Stromal cell of bone marrow (primary cell): ENCODE measurements at regions not wholly inside any gene's neighbourhood (a gene's known extent, or its start where the extent isn't known, plus 50 kb on each side); places are given as distances from the start of the nearest gene placed in this dataset.
"Not testable (repeated sequence)": the region's sequence is repeated elsewhere in the genome, so short reads cannot be mapped to it uniquely, and the experiment has no call there.

Experiments used
- DNase-seq: peaks from one replicate; pipeline ENCODE4 v3.0.0-alpha.2; 2012; ENCODE audit warnings: low read depth

DNA sequence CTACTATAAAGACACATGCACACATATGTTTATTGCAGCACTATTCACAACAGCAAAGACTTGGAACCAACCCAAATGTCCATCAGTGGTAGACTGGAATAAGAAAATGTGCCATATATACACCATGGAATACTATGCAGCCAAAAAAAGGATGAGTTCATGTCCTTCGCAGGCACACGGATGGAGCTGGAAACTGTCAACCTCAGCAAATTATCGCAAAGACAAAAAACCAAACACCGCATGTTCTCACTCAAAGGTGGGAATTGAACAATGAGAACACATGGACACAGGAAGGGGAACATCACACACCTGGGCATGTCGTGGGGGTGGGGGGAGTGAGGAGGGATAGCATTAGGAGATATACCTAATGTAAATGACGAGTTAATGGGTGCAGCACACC, 460.1 kb upstream of the NRSN1 start:
- not testable (repeated sequence) for DNase-seq

DNA sequence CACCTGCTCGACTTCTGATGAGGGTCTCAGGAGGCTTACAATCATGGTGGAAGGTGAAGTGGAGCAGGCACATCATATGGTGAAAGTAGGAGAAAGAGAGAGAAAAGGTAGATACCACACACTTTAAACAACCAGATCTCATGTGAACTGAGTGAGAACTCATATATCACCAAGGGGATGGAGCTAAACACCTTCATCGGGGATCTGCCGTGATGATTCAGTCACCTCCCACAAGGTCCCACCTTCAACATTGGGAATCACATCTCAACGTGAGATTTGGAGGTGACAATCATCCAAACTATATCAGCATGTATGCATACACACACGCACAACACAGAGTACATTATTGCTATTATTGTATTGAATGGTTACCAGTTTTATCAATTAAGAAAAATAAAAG, 453.3 kb upstream of the NRSN1 start:
- DNase-seq = no peak

DNA sequence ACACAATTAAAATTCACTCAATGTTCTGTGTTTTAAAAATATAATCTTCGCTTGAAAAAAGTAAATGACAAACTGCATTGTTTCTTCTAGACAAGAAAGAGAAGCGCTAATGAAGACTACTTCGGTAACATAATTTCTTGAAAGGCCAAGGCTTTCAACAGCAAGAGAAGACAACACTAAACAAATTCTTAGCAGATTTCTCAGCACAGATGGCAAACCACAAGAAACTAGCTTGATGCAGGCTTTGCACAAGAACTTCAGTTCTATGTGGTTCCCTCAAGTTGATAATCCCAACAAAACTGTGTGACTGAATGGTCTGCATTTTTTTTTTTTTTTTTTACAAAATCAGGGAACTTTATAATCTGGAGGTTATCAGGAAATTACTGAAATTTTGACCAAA, 447.4 kb upstream of the NRSN1 start:
- DNase-seq = no peak

DNA sequence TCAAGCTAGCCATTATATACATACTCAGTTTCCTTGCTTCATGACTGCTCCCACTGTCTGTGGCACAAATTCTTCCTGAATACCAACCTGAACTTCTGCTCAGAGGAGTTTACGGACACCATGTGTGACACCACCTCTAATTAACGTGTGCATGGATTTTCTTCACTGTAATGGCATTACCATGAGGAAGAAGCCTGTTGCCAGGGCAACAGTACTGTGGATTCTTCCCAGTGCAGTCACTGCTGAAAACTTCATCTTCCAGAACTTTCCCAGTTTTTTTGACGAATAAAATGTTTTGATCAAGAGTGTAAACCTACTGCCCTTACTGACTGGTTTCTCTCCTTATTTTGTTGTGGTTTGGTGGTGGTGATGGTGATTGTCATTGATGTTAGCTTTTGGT, 444.3 kb upstream of the NRSN1 start:
- DNase-seq = no peak

DNA sequence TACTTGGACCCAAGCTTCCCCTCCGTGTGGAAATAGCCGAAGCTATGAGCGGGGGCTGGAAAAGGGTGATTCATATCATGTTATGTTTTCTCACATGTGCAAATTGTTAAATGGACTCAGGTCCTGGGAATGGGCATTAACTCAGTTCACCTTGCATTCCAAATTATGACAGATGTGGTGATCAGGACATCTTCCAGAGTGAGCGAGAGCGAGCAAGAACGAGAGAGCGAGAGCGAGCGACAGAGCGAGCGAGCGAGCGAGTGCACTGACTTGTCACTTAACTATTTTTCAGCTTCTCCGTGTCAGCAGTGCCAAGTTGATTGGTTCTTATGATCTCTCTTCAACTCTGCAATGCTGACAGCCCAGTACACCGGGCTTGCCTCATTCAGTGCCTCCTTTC, 437.4 kb upstream of the NRSN1 start:
- no peak for DNase-seq

DNA sequence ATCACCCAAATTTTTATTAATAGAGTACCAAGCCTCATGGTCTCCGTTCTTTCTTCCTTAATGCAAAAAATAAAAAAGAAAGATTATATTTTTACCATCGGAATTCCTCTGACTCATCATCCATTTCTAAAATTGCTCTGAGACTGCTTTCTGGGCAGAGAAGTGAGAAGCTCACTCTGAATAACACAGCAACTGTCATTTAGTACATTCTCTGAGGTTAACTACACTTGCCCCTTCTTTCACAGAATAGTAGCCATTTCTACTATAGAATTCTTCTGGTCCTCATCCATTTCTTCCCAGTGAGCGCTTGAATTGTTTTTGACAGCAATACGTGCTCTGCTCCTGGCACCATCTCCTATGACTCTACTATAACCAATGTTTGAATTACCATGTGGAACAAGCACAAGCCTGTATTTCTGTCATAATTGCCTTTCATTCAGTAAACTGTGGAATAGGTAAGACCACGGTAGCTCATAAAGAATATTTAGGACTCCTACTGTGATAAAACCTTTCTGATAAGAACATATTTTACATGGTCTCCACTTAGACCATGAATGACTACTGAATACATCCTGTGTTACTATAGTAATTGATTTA, 435.5 kb upstream of the NRSN1 start:
- DNase-seq = no peak

DNA sequence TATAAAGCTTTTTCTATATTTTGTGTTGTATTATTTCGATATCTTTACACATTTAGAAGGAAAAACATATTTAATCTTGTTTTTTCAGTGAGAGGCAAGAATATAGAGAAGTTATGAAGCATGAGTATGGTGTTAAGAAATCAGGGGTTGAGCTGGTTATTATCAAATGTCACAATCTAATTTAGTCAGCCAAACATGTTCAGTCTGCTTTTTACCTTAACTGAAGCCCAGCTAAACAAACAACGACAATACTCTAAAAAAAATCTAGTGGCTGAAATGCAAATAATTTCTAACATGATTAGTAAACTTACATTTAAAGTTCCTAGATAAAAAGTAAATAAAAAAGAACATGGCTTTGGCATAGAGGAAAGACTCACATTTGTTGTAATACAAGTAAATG, 433.8 kb upstream of the NRSN1 start:
- no peak for DNase-seq

DNA sequence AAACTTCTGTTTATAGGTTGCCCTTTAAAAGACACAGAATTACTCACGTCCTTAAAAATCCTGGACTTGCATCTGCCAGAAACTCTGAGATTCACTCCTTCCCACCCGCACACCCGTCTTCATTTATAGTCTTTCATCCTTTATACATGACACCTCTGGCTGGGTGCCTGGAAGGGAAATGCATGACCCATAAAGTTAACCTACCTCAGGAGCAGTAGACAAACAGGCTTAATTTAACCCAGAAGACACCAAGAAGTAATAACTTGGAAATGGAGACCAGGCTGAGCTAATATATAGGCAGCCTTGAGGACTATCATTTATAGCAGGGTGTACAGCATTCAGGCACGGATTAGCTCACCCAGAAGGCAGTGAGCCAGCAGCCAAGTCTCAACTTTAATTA, 429.0 kb upstream of the NRSN1 start:
- DNase-seq = no peak

DNA sequence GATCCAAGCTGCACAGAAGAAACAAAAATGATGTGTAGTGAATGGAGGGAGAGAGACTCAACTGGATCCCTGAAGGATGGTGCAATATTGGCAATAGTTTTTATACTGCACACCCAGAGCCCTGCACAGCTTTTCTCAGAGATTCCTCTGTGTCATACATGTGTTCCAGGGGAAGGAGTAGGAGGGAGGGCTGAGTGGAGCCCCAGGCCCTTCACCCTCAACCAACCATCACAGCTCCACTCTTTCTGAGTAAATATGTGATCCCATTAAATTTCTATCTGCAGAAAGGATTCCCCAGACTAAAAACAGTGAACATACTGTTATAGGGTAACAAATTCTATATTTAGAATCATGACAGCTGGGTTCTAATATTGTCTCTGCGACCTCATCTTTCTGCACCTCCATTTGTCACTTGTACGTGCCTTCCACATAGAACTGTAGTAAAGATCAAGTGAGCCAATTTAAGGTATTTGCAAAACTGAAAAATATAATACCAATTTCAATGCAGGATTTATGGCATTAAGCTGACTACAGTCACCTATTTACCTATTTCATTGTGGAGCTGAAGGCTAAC, 421.4 kb upstream of the NRSN1 start:
- no peak for DNase-seq

DNA sequence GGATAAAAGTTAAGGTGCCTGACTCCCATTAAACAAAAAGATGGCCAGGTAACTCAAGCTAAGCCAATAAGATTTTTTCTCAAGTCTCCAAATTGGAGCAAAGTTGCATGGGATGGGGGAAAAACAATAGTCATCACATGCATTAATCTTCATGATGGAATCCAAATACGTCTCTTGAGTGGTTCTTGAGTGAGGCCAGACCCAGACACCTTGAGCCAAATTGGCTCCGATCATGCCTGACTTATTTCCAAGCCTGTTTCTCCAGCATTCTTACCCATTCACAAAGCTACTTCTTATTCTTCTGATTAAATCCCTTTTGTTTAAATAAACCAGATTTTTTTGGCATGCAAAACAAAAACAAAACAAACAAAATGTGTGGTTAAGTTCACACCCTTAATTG, 420.3 kb upstream of the NRSN1 start:
- DNase-seq = no peak

DNA sequence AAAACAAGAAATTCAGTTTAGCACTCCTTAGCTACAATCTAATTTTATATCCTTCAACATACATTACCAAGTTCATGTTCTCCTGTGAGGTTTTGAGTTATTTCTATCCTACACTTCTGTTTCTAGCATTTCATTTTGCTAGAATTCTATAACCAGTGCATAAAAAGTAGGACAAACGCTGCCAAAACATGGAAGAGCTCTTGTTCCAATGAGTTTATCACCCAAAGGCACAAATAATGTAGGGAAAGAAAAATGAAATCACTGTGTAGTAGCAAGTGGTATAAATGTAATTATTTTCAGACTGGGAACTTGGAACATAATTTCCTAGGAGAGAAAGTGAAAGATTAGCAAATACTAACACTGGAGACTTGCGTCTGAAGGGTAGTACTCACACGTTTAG, 413.3 kb upstream of the NRSN1 start:
- no peak for DNase-seq

DNA sequence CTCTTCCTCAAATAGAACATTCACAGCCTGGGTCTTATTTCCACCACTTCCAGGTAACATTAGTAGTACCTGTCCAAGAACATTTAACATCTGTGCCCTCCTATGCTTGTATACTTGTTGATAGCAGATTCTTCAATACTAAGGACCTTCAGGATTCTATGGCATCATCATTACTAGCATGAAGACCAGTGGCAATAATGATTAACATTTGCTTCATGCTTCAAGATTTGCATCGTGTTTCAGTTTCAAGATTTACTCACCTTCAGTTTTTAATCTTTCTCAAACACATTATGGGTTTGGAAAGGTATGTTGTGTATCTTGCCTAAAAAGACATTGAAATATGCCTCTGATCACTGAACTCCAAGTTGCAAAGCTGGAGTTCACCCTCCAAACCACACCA, 412.8 kb upstream of the NRSN1 start:
- DNase-seq = no peak

DNA sequence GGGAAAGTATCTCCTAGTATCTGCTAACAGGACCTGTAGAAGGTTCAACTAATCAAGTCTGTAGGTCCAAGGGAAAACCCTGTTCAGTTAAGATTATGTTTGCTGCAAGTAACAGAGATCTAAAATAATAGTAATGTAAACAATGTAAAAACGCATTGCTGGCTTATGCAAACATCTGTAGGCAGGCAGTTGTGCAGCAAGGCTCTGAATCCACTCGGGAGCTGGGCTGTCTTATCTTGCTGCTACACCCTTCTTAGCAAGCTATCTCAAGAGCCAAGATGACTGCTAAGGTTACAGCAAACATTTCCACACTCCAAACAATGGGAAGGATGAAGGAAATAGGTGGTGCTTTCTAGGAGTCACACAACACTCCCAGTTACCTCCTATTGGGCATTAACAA, 397.3 kb upstream of the NRSN1 start:
- no peak for DNase-seq

DNA sequence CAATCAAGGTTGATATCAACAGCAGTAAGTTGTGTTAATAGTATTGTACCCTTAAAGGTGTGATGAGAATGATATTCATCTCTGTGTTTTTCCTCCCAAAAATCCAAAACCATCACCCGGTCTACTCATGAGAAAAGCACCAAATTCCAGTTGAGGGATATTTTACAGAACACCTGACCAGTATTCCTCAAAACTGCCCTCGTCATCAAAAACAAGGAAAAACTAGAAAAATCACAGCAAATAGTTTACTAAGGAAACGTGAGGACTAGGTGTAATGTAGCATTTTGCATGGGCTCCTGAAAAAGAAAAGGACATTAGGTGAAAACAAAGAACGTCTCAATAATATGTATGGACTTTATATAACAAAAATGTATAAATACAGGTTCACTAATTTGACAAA, 394.4 kb upstream of the NRSN1 start:
- DNase-seq = no peak

DNA sequence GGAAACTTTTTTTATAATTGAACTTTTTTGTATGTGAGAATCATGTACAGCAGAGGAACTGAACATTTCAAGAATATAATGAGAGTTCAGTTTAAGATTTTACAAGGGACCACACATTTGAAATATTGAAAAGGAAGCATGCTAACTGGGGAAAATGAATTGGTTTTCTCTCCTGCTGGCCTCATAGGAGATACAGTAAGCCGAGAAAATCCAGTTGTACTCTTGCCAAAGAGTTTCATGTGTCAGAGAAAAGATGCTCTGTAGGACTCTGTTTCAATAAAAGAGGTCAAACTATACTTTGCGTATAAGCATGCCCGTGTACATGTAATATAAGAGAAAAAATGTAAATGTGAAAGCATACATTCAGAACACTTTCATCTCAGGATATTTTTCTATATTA, 393.5 kb upstream of the NRSN1 start:
- no peak for DNase-seq

DNA sequence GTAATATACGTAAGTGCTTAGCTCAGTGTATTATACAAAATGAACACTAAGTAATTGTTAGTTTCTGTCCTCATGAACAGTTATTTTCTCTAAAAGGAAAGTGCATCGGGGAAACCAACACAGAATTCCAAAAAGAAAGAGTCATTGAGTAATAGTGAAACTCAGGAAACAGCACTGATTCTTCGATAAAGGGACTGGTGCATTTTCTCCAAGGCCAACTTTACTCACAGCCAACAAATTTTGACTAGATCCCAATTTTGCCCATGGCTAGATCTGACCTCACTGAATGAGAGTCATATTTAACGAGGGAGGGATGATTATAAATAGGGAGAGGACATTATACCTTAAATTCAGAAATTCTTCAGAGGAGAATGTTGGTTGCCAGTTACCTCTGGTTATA, 390.9 kb upstream of the NRSN1 start:
- no peak for DNase-seq

DNA sequence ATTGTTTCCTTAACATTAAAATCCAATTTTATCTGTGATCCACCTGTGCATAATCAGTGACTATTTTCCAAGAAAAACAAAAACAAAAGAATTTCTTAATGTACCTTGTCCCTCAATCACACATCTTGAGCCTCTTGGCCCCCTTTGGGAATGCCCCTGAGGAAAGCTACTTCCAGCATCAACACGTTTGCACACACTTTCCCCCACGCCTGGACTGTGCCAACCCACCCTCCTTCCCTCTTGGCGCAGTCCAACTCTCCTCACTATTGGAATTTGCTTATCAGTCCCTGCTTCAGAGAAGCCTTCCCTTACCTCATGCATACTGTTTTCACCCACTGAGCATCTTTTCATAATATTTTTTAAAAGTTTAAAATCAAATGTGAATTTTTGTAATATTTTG, 389.4 kb upstream of the NRSN1 start:
- no peak for DNase-seq

DNA sequence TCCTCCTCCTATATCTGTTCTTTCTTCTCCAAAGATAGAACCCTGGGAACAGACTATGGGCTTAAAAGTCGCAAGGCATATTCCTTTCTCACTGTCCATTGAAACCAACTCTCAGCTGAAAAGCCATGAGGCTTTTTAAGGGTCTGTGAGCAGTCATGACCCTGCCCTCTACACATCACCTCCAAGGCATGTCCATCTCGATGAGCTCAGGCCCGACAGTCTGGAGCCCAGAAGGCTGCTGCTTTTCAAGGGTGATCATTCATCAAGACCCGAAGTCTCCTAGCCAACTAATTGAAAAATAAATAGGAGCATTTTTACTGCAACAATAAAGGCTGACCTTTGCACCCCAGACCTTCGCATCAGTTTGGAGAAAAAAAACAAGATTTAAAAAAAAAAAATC, 378.8 kb upstream of the NRSN1 start:
- no peak for DNase-seq

DNA sequence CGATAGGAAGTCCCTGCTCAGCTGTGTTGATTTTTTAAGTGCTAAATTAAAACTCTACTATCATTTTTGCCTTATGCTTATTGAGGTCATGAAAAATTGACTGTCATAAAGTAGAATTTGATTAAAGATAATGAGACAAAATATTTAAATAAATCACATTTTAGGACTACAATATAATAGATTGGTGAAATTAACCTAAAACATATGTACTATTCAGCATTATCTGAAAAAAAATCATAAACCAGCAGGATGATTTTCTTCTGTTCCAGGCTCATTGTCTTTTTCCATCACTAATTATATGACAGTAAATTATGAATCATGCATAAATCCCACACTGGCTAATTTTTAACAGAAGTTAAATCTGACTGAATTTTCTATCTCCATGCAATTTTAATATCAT, 373.6 kb upstream of the NRSN1 start:
- DNase-seq = no peak

DNA sequence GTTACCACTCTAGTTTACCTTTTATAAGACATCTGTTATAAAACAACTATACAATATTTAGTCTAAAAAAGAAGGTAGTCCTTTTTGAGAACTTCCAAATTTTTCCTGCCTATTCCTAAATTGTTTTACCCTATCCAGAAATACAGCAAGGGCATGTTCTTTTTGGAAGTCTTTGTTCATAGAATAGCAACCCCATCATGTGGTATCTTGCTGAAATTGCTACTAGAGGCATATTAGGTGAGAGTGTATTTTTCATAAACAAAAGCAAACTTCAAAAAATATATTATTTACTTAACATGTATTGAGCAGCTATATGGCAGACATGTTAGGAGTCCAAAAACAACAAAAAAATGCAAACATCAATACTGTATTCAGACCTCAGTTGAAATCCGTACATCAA, 371.8 kb upstream of the NRSN1 start:
- DNase-seq = no peak

DNA sequence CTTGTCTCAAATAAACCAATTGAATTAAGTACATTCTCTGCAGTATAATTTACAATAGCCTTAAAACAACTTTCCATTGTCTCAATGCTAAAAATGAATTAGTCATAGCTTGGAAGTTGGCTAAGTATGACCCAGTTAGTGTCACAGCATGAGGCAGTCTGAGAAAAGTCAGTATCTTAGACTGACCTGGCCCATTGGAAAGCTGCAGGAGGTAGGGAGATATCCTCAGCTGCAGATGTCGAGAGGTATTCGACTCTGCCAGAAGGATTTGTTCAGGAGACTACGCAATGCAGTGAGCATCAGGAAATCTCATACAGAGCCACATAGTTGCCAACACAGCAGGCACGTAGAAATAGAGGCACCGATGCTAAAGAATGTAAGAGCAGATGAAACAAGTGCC, 350.9 kb upstream of the NRSN1 start:
- no peak for DNase-seq

DNA sequence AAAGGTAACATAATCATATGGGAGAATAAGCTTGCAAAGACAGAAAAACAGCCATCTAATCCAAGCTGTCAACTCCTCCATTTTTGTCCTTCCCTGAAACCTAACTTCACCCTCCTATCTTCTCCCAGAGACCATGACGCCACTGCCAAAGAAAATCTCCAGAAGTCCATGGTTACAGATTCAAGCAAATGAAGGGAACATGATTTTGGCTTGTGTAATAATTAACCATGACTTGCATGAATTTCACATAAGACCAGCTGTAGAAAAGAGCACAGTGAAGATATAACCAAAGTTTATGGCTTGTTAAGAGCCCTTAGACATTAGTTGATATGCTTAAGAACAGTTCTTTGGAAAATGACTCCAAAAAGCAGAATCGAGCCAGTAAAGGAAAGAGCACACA, 342.1 kb upstream of the NRSN1 start:
- no peak for DNase-seq

DNA sequence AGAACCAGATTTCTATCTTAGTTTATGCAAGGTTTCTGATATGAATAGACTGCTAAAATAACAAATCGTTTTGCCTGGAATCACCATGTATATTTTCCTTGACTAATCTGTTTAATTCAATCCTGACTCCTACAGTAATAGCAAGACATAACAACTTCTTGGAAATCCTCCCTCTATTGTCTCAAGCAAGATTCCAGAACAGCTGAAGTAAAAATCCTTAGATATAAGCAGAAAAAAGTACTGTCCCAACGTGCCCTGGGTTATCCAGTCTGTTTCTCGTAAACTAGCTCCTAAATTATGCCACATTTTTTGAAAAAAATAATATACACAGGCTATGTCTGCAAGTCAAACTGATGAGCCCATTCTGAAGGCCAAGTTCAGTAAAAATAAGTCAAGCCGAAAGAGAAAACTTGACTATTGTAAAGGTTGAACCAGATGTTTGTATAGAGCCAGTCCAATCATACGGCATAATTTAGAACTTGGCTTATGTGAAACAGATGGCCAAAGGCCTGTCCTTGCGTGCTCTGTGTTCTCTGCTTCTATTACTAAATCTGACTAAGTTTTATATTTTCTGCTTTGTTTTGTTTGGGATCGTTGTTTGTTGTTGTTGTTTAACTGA, 341.6 kb upstream of the NRSN1 start:
- no peak for DNase-seq

DNA sequence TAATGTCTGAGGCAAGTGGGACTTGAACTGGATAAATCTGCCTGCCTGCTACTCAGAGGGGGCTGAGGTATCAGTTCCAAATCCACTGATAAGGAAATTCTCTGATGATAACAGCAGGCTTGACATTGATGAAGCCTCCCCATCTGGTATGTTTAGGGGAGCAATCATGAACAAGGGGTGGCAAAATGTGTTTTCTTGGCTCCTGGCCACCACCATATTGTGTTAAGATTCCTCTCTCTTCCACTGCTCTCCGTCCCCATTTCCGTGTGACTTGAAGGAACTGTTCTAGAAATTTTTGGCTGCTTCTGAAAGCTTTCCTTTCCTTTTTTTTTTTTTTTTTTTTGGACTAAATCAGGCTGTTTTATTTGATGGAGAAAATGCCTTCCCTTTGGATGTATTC, 335.3 kb upstream of the NRSN1 start:
- no peak for DNase-seq
